IMR-90 (cell line): ENCODE measurements at regions not wholly inside any gene's neighbourhood (a gene's known extent, or its start where the extent isn't known, plus 50 kb on each side); places are given as distances from the start of the nearest gene placed in this dataset.

ENCODE experiments used
- ATAC-seq: fragments of 200-7000 bp; cut with Tn5 transposase; 2 replicates; pipeline ENCODE4 v1.9.1; 2020; ENCODE audit warnings: low read depth, mild to moderate bottlenecking, moderate library complexity
- BruUV-seq: library from RNA; stranded (reverse); fragments of 400-500 nt; replicated peaks from 2 replicates; lab custom pipeline; 2021; lab: Mats Ljungman, UMichigan
- CTCF ChIA-PET: fragments of 300-600 bp; formaldehyde crosslinking; extraction: SDS; loops from one replicate; lab custom pipeline; 2021; ENCODE audit warnings: antibody characterized with exemption; lab: Yijun Ruan, JAX
- POLR2A ChIA-PET: fragments of 300-600 bp; sonication (Branson Sonifier 250); formaldehyde crosslinking; loops from one replicate; lab custom pipeline; 2022; ENCODE audit warnings: antibody characterized with exemption; ENCODE audit not compliant: unreplicated experiment; lab: Charles Lee
- DNase-seq: peaks from one replicate; pipeline ENCODE4 v3.0.0; 2013
- H2AFZ ChIP-seq: replicated peaks from 2 replicates; pipeline ENCODE3; 2013; ENCODE audit warnings: low read length, mild to moderate bottlenecking; ENCODE audit not compliant: poor library complexity
- H2AK5ac ChIP-seq: 2 replicates; pipeline ENCODE4 v1.6.1; 2013; ENCODE audit warnings: low read depth, low read length, inconsistent platforms
- H2AK9ac ChIP-seq: replicated peaks from 2 replicates; pipeline ENCODE3; 2013; ENCODE audit warnings: mild to moderate bottlenecking, low read depth, low read length, moderate library complexity; ENCODE audit not compliant: poor library complexity
- H2BK120ac ChIP-seq: 2 replicates; pipeline ENCODE4 v1.6.1; 2013; ENCODE audit warnings: low read depth, low read length, inconsistent platforms
- H2BK15ac ChIP-seq: 3 replicates; pipeline ENCODE4 v1.6.1; 2013; ENCODE audit warnings: low read depth, low read length, inconsistent platforms
- H2BK20ac ChIP-seq: 2 replicates; pipeline ENCODE4 v1.6.1; 2013; ENCODE audit warnings: low read depth, mild to moderate bottlenecking, inconsistent platforms, low read length, moderate library complexity
- H2BK5ac ChIP-seq: 2 replicates; pipeline ENCODE4 v1.6.1; 2013; ENCODE audit warnings: mild to moderate bottlenecking, low read depth, low read length, inconsistent platforms; ENCODE audit not compliant: poor library complexity, severe bottlenecking
- H3K14ac ChIP-seq: replicated peaks from 2 replicates; pipeline ENCODE4 v1.6.1; 2013; ENCODE audit warnings: low read depth, low read length, inconsistent platforms
- H3K18ac ChIP-seq: 2 replicates; pipeline ENCODE4 v1.6.1; 2013; ENCODE audit warnings: low read depth, low read length, control low read depth
- H3K23ac ChIP-seq: 2 replicates; pipeline ENCODE4 v1.6.1; 2013; ENCODE audit warnings: low read depth, low read length, inconsistent platforms
- H3K27ac ChIP-seq: 2 replicates; pipeline ENCODE4 v1.5.1; 2013; ENCODE audit warnings: mild to moderate bottlenecking, control low read depth, low read length; ENCODE audit not compliant: insufficient read depth
- H3K27me3 ChIP-seq: 2 replicates; pipeline ENCODE4 v1.6.1; 2013; ENCODE audit warnings: low read length; ENCODE audit not compliant: control insufficient read depth, insufficient read depth
- H3K36me3 ChIP-seq: 2 replicates; pipeline ENCODE4 v1.6.1; 2013; ENCODE audit warnings: low read length, mixed read lengths; ENCODE audit not compliant: control insufficient read depth, insufficient read depth
- H3K4ac ChIP-seq: 2 replicates; pipeline ENCODE4 v1.6.1; 2013; ENCODE audit warnings: low read depth, low read length, inconsistent platforms
- H3K4me1 ChIP-seq: 2 replicates; pipeline ENCODE4 v1.6.1; 2013; ENCODE audit warnings: low read length, mixed read lengths; ENCODE audit not compliant: control insufficient read depth, insufficient read depth
- H3K4me2 ChIP-seq: 2 replicates; pipeline ENCODE4 v1.6.1; 2013; ENCODE audit warnings: low read depth, mild to moderate bottlenecking, control low read depth, low read length, moderate library complexity
- H3K4me3 ChIP-seq: 2 replicates; pipeline ENCODE4 v1.5.1; 2013; ENCODE audit warnings: low read depth, mild to moderate bottlenecking, control low read depth, low read length, moderate library complexity; ENCODE audit not compliant: insufficient read depth
- H3K56ac ChIP-seq: 2 replicates; pipeline ENCODE4 v1.6.1; 2013; ENCODE audit warnings: low read length, inconsistent platforms; ENCODE audit not compliant: insufficient read depth; ENCODE audit errors: extremely low read depth
- H3K79me1 ChIP-seq, 2 experiments: 2 replicates each; pipeline ENCODE4 v1.6.1; 2013; ENCODE audit warnings: low read length in 2 of 2, inconsistent platforms in 1 of 2, low read depth in 1 of 2
- H3K9ac ChIP-seq: 2 replicates; pipeline ENCODE4 v1.6.1; 2013; ENCODE audit warnings: low read depth, low read length, control low read depth
- H3K9me1 ChIP-seq: 2 replicates; pipeline ENCODE4 v1.6.1; 2013; ENCODE audit warnings: low read length, inconsistent platforms; ENCODE audit not compliant: insufficient read depth
- H3K9me3 ChIP-seq: 2 replicates; pipeline ENCODE4 v1.6.1; 2013; ENCODE audit warnings: low read length; ENCODE audit not compliant: control insufficient read depth, insufficient read depth
- H4K20me1 ChIP-seq: 2 replicates; pipeline ENCODE4 v1.6.1; 2013; ENCODE audit warnings: low read length, inconsistent platforms; ENCODE audit not compliant: insufficient read depth
- H4K5ac ChIP-seq: 2 replicates; pipeline ENCODE4 v1.6.1; 2013; ENCODE audit warnings: mild to moderate bottlenecking, low read depth, low read length, control low read depth
- H4K8ac ChIP-seq, 2 experiments: 2 replicates each; pipeline ENCODE4 v1.6.1; 2013; ENCODE audit warnings: low read depth in 2 of 2, low read length in 2 of 2, control low read depth in 1 of 2, inconsistent platforms in 1 of 2
- H4K91ac ChIP-seq: 2 replicates; pipeline ENCODE4 v1.6.1; 2013; ENCODE audit warnings: low read depth, low read length, inconsistent platforms; ENCODE audit not compliant: insufficient read depth
- CHD1 ChIP-seq: IDR thresholded peaks from 2 replicates; pipeline ENCODE4 v1.6.1; 2012; ENCODE audit warnings: low read depth, low read length, improper control_type of control experiment
- FOS ChIP-seq: fragments of 150-350 bp; IDR thresholded peaks from 2 replicates; pipeline ENCODE4 v1.6.1; 2016; ENCODE audit warnings: low read depth, low read length
- RAD21 ChIP-seq: IDR thresholded peaks from 2 replicates; pipeline ENCODE4 v1.6.1; 2012; ENCODE audit warnings: low read length, improper control_type of control experiment
- SMC3 ChIP-seq: fragments of 150-350 bp; IDR thresholded peaks from 2 replicates; pipeline ENCODE4 v1.6.1; 2016; ENCODE audit warnings: low read depth, mild to moderate bottlenecking, antibody characterized with exemption, low read length, moderate library complexity
- WGBS, 2 experiments: methylation state at CpG; one replicate each; pipeline versions ENCODE4 v1.1.5 to v1.1.7; 2013; ENCODE audit warnings: missing lambda C conversion rate in 2 of 2; ENCODE audit not compliant: insufficient read length in 1 of 2; ENCODE audit errors: extremely low coverage in 2 of 2; 5-methylcytosine and 5-hydroxymethylcytosine counted together
- dilution Hi-C: fragments of 300-500 bp; cut with HindIII; formaldehyde crosslinking; loops from one replicate; pipeline ENCODE4 v1.14.3; 2018; ENCODE audit warnings: low sequenced_read_pairs; ENCODE audit not compliant: unreplicated experiment
- in situ Hi-C: fragments of 300-500 bp; cut with MboI; formaldehyde crosslinking; loops from 3 replicates; pipeline ENCODE4 v1.14.3; 2019; ENCODE audit warnings: low sequenced_read_pairs, inconsistent platforms, mixed read lengths
- intact Hi-C: fragments of 100-400 bp; cut with micrococcal nuclease; formaldehyde crosslinking; loops from 2 replicates; pipeline ENCODE4 v1.10.0; 2022
- TF ChIP-seq, protein P1 (sequence below): fragments of 150-350 bp; IDR thresholded peaks from 2 replicates; pipeline ENCODE4 v1.6.1; 2017; ENCODE audit warnings: mild to moderate bottlenecking, antibody characterized with exemption, low read length, low read depth

DNA sequence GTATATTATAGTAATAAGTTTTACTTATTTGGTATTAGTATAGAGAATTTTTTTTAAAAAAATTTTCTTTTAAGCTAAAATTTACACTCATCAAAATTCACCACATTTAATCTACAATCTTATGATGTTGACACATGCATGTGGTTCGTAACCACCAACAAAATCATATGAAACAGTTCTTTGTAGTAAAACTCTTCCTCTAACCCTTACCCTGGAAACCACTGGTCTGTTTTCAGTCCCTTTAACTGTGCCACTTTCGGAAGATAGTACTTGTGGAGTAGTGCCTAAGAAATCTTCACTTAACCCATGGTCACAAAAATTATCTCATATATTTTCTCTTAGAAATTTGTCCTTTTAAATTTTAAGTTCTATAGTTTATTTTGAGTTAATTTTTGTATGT is 1498.8 kb downstream of the MAT2B start:
- Histone ChIP-seq H3K4ac (no peak overlapping the region), H3K18ac (no peak overlapping the region), H3K27ac (no peak overlapping the region), H2BK15ac (no peak overlapping the region), H3K23ac (no peak overlapping the region), H3K9me3 (no peaks in the 10 kb centered on the region; the same call in 1 of the 2 replicates), H2BK5ac (no peak overlapping the region), H3K56ac (no peak overlapping the region), H3K36me3 (no peaks in the 10 kb centered on the region), H3K27me3 (no peaks in the 10 kb centered on the region), H3K79me1 (no peaks in the 10 kb centered on the region), H3K4me2 (no peak overlapping the region), H2AFZ (no peak overlapping the region), H2BK120ac (no peak overlapping the region), H2AK9ac (no peak overlapping the region), H3K14ac (no peak overlapping the region), H2AK5ac (no peak overlapping the region), H4K8ac (no peak overlapping the region), H4K5ac (no peak overlapping the region), H3K9me1 (no peaks in the 10 kb centered on the region), H2BK20ac (no peak overlapping the region), H4K20me1 (no peaks in the 10 kb centered on the region), H3K4me3 (no peak overlapping the region), H3K4me1 (no peaks in the 10 kb centered on the region), H3K9ac (no peak overlapping the region), H4K91ac (no peak overlapping the region)
- dilution Hi-C loops: no loop called here
- no peak for TF ChIP-seq CHD1
- no peak for TF ChIP-seq FOS
- no peak for TF ChIP-seq SMC3
- TF ChIP-seq, protein P1, sequence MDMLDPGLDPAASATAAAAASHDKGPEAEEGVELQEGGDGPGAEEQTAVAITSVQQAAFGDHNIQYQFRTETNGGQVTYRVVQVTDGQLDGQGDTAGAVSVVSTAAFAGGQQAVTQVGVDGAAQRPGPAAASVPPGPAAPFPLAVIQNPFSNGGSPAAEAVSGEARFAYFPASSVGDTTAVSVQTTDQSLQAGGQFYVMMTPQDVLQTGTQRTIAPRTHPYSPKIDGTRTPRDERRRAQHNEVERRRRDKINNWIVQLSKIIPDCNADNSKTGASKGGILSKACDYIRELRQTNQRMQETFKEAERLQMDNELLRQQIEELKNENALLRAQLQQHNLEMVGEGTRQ: no peak
- TF ChIP-seq RAD21: no peak
- ChIA-PET CTCF (no interaction called here), POLR2A (no interaction called here)
- intact Hi-C loops: no loop called here
- no peak for DNase-seq
- no CpG with 5 or more reads among the region's 2 CpGs for WGBS, 2 experiments
- no peak for ATAC-seq
- in situ Hi-C loops: no loop called here
- BruUV-seq: no TSS peak
